ENCODE measurements at regions not wholly inside any gene's neighbourhood (a gene's known extent, or its start where the extent isn't known, plus 50 kb on each side); places are given as distances from the start of the nearest gene placed in this dataset.

DNA sequence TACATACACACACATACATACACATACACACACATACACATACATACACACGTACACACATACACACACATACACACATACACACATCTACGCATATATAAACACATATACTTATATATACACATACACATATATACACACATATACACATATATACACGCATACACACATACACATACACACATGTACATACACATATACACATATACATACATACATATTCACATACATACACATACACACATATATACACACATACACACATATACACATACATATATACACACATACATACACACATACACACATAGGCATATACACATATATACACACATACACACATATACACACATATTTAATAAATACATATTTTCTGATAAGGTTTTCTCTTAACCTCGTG is 324.0 kb downstream of the RPS6KC1 start:
- TF ChIP-seq SUZ12 (IDR thresholded peaks at IDR 0.05; ENCODE audit: extremely low read depth, insufficient read depth, insufficient read length) (no peak), ZNF274 (IDR thresholded peaks at IDR 0.05; ENCODE audit: low read depth, low read length) (no peak)
